HG03064 (cell line): ENCODE measurements at regions not wholly inside any gene's neighbourhood (a gene's known extent, or its start where the extent isn't known, plus 50 kb on each side); places are given as distances from the start of the nearest gene placed in this dataset.
"Not testable (repeated sequence)": the region's sequence is repeated elsewhere in the genome, so short reads cannot be mapped to it uniquely, and the experiment has no call there.

Experiments
- ATAC-seq: cut with Tn5 transposase; IDR thresholded peaks from one replicate; pipeline ENCODE4 v1.9.1; 2021; ENCODE audit warnings: low read depth; ENCODE audit not compliant: unreplicated experiment

- ATAC-seq: no peak
These were observed 180.8 kb downstream of the PYDC2 start for GRCh38 chr3:191641789-191642188.

GRCh38 chr3:191644291-191644690, 183.3 kb downstream of the PYDC2 start:
- no peak for ATAC-seq

DNA sequence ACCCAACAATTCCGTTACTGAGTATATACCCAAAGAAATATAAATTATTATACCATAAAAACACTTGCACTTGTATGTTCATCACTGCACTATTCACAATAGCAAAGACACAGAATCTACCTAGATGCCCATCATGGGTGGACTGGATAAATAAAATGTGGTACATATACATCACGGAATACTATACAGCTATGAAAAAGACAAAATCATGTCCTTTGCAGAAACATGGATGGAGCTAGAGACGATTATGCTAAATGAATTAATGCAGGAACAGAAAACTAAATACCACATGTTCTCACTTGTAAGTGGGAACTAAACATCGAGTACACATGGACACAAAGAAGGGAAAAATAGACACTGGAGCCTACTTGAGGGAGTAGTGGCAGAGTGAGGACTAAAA, 185.3 kb downstream of the PYDC2 start:
- ATAC-seq: no peak

DNA sequence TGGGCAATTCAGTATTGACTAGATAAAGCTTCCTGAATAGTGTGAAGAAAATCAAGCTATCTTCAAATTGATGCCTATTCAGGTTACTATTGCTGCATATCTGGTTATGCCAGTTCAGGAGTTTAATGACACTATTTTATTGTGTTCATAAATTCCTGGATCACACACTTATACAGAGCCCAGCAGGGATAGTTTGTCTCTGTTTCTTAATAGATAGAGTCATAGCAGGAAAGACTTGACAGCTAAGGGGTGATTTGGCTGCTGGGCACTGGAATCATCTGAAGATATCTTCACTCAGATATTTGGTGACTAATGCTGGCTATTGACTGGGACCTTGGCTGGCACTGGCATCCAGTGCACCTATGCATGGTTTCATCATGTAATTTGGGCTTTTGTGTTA, 187.8 kb downstream of the PYDC2 start:
- no peak for ATAC-seq

- no peak for ATAC-seq
These were observed 188.7 kb downstream of the PYDC2 start for GRCh38 chr3:191649626-191650025.

DNA sequence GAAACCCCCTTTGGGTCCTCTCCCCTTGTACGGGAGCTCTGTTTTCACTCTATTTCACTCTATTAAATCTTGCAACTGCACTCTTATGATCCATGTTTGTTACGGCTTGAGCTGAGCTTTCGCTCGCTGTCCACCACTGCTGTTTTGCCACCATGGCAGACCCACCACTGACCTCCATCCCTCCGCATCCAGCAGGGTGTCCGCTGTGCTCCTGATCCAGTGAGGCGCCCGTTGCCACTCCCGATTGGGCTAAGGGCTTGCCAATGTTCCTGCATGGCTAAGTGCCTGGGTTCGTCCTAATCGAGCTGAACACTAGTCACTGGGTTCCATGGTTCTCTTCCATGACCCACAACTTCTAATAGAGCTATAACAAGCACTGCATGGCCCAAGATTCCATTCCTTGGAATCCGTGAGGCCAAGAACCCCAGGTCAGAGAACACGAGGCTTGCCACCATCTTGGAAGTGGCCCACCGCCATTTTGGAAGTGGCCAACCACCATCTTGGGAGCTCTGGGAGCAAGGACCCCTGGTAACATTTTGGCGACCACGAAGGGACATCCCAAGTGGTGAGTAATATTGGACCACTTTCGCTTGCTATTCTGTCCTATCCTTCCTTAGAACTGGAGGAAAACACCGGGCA, 197.9 kb downstream of the PYDC2 start:
- not testable (repeated sequence) for ATAC-seq

- not testable (repeated sequence) for ATAC-seq
These were observed 201.2 kb downstream of the PYDC2 start for GRCh38 chr3:191662150-191662549.

GRCh38 chr3:191680989-191681597, 220.1 kb downstream of the PYDC2 start:
- ATAC-seq: no peak

GRCh38 chr3:191682961-191683360, 222.0 kb downstream of the PYDC2 start:
- ATAC-seq: no peak

DNA sequence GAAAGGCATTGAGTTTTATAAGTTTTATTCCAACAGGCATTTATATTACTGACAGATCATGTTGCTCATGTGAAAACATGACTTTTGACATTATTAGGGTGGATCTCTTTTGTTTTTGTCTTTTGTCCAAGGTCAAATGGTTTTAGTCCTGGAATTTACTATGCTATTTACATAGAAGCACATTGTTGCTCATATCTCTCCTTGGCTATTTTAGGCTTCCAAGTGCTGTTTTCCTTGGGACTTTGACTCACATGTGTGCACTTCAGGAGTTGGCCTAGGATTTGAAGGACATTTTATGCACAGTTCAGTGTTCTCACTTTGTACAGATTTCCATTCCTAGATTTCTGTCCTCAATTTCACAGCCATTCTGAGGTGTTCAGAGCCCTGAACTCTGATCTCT, 225.7 kb downstream of the PYDC2 start:
- no peak for ATAC-seq

- ATAC-seq: no peak
These were observed 227.9 kb downstream of the PYDC2 start for GRCh38 chr3:191688756-191689433.

GRCh38 chr3:191691184-191691583, 230.2 kb downstream of the PYDC2 start:
- not testable (repeated sequence) for ATAC-seq

DNA sequence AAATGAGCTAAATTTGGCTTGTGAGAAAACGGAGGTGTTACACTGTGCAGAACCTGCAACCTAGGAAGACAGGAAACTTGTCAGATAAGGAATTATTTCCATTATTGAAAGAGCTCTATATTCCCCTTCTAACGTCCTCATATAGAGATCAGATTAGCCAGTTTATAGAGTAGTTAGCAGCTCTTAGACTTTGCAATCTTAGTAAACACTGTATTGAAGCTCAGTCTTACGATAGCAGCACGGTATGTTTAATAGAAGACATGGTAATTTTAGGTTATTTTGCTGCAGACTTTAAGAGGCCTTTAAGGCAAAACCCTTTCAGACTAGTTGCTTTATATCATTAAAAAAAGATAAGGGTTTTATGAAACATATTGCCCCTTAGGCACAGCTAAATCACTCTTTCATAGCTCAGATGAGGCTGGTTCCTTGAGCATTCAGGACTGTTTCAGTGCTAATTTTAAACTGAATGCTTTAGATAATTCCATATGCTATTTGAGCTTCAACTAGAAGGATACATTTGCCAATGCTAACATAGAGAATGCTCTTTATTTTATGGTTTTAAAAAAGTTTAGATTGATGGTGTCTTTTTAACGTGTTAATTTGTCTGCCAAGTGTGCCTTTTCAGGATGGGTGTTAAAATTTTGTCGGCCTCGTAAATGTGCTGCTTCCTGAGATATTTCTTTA, 234.3 kb downstream of the PYDC2 start:
- ATAC-seq: no peak

GRCh38 chr3:191695815-191696153, 234.8 kb downstream of the PYDC2 start:
- ATAC-seq: no peak

DNA sequence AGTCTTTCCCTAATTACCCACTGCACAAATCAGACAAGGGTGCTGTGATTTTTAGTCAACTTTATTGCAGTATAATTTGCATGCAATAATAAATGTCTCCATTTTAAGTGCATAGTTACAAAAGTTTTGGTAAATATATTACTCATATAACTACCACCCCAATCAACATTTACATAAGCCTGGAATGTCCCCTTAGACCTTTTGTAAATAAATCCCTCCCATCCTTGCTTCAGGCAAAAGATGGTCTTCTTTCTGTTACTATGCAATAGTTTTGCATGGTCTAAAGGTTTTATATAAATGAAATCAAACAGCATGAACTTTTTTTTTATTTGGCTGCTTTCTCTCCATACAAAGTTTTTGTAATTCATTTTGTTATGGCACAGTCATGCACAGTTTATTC, 235.4 kb downstream of the PYDC2 start:
- ATAC-seq: no peak

DNA sequence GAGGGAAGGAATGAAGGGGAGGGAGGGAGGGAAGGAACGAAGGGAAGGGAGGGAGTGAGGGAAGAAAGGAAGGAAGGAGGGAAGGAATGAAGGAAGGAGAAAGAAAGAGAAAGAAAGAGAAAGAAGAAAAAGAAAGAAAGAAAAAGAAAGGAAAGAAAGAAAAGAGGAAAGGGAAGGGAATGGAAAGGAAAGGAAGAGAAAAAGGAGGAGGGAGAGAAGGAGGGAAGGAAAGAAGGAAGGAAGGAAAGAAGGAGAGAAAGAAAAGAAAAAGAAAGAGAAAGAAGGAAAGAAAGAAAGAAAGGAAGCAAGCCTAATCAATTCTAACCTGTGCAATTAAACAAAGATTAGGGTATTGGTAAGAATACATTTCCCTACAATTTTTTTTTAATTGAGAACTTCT, 238.6 kb downstream of the PYDC2 start:
- no peak for ATAC-seq

DNA sequence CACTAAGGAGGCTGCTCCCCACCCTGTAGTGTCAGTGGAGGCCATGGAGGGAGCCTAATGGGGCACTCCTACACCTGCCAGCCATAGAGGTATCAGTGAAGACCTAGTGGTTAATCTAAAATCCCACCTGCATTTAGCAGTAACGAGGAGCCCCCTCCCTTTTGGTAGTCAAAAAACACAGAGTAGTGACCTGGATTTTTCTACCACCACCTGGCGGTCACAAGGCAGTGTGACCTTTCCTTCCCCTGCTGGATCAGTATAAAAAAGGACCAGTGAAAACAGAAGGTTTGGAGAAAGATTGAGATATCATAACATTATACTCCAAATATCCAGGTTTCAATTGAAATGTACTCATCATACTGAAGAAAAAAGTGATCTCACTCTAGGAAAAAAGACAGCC, 241.2 kb downstream of the PYDC2 start:
- no peak for ATAC-seq

GRCh38 chr3:191707817-191708216, 246.9 kb downstream of the PYDC2 start:
- ATAC-seq: no peak

DNA sequence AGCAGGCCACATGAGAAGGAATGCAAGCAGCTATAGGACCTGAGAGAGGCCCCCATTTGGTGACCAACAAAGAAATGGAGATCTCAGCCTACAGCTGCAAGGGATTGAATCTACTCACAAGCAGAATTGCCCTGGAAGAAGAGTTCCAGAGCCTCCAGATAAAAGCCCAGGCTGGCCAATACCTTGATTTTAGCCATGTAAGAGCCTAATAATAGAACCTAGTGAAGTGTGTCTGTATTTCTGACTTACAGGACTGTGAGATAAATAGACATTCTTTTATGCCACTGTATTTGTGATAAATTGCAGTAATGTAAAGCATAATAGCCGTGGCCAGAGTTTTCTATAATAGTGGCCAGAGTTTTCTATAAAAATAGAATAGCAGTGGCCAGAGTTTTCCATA, 254.6 kb downstream of the PYDC2 start:
- ATAC-seq: no peak

DNA sequence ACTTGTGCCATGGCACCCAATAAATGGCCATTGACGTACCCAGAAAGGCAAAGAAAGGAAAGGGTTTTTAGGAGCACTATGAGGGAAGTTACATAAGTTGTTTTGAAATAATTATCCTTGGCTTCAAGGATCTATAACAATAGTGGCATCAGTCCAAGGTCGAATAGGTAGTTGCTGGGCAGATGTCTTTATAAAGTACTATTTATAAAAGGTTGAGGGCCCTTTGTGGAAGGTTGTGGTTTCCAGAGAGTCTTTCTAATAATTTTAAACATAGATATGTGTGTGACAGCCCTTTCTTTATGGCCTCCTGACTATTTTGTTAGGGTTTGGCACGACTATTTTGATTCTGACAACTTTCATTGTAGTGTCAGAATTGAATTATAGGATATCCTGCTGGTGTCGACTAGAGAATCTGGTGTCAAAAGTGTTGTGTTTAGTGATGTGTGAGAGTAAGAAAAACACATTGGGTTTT, 260.5 kb downstream of the PYDC2 start:
- no peak for ATAC-seq

DNA sequence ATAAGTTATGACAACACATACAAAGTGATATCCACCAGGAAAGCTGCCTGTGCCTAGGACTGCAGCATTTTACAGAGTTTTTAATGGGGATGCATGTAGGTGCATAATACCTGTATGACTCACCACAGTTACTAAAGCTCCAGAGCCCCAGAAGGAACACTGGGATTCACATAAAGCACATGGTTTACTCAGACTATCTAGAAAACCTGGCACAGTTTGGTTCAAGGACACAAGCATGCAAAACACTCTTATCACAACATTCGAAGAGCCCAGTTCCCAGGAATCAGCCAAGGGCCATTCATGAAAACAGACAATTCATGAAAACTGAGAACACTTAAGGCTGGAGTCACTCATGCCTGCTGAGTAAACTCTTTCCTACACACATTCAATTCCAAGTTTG, 261.0 kb downstream of the PYDC2 start:
- ATAC-seq: no peak
